K562 (cell line): ENCODE measurements at regions not wholly inside any gene's neighbourhood (a gene's known extent, or its start where the extent isn't known, plus 50 kb on each side); places are given as distances from the start of the nearest gene placed in this dataset.

ENCODE experiments used
- ATAC-seq: fragments of 200-7000 bp; cut with Tn5 transposase; 3 replicates; pipeline ENCODE4 v1.9.1; 2020; ENCODE audit warnings: moderate library complexity
- BruUV-seq: library from RNA; stranded (reverse); fragments of 400-500 nt; replicated peaks from 2 replicates; lab custom pipeline; 2021; lab: Mats Ljungman, UMichigan
- CTCF ChIA-PET: fragments of 300-600 bp; formaldehyde crosslinking; extraction: SDS; loops from one replicate; lab custom pipeline; 2021; ENCODE audit warnings: low intra/inter-chr PET ratio; lab: Yijun Ruan, JAX
- POLR2A ChIA-PET: fragments of 300-600, 350-650 bp; sonication (Branson Sonifier 250); formaldehyde crosslinking; extraction: SDS; loops from one replicate; lab custom pipeline; 2021; ENCODE audit warnings: antibody characterized with exemption, inconsistent platforms; lab: Yijun Ruan, JAX
- DNase-seq, 4 experiments: peaks; one replicate each; pipeline versions ENCODE4 v3.0.0 to v3.0.0-alpha.2; 2011 to 2018; ENCODE audit warnings: low spot score in 3 of 4, mixed read lengths in 3 of 4; ENCODE audit errors: extremely low read depth in 1 of 4
- FAIRE-seq: peaks from 2 replicates; lab custom pipeline; 2011; peaks lifted over from hg19 to GRCh38; lab: Jason Lieb, UNC
- H2AFZ ChIP-seq: 2 replicates; pipeline ENCODE4 v1.6.0; 2011; ENCODE audit warnings: low read depth, low read length, control low read depth, inconsistent platforms
- H3K27ac ChIP-seq: fragments of 200-600 bp; 3 replicates; pipeline ENCODE4 v1.8.0; 2011; ENCODE audit warnings: low read depth, mild to moderate bottlenecking, control low read depth, inconsistent platforms, low read length, moderate library complexity, mixed read lengths; ENCODE audit errors: extremely low read depth
- H3K27me3 ChIP-seq, 2 experiments: fragments of 300-600 bp in 1 of 2; 2 replicates in 1 of 2; 3 replicates in 1 of 2; pipeline versions ENCODE4 v1.6.0 to v1.8.0; 2011; ENCODE audit warnings: inconsistent platforms in 2 of 2, low read length in 2 of 2, mild to moderate bottlenecking in 1 of 2, mixed read lengths in 1 of 2, moderate library complexity in 1 of 2; ENCODE audit not compliant: control insufficient read depth in 2 of 2, insufficient read depth in 2 of 2
- H3K36me3 ChIP-seq: fragments of 300-600 bp; 3 replicates; pipeline ENCODE4 v1.8.0; 2011; ENCODE audit warnings: mild to moderate bottlenecking, low read length, inconsistent platforms; ENCODE audit not compliant: control insufficient read depth, insufficient read depth
- H3K4me1 ChIP-seq, 2 experiments: fragments of 200-600 bp in 1 of 2; replicated peaks in 1 of 2; 2 replicates in 1 of 2; 3 replicates in 1 of 2; pipeline versions ENCODE4 v1.5.1 to v1.8.0; 2011; ENCODE audit warnings: inconsistent platforms in 2 of 2, low read length in 2 of 2, mild to moderate bottlenecking in 1 of 2, mixed read lengths in 1 of 2, moderate library complexity in 1 of 2; ENCODE audit not compliant: control insufficient read depth in 2 of 2, insufficient read depth in 2 of 2
- H3K4me2 ChIP-seq: 2 replicates; pipeline ENCODE4 v1.6.1; 2011; ENCODE audit warnings: low read length, control low read depth, inconsistent platforms, mixed read lengths; ENCODE audit not compliant: insufficient read depth
- H3K4me3 ChIP-seq: fragments of 200-600 bp; sonication (generic), shearing (Covaris generic); 2 replicates; pipeline ENCODE4 v1.5.1; 2016; ENCODE audit warnings: control low read depth, inconsistent platforms
- H3K79me2 ChIP-seq: fragments of 200-600 bp; 3 replicates; pipeline ENCODE4 v1.8.0; 2011; ENCODE audit warnings: low read length, inconsistent platforms; ENCODE audit not compliant: control insufficient read depth, insufficient read depth
- H3K9ac ChIP-seq, 2 experiments: 2 replicates each; pipeline versions ENCODE4 v1.6.0 to v1.6.1; 2011; ENCODE audit warnings: low read depth in 2 of 2, low read length in 2 of 2, control low read depth in 1 of 2, inconsistent platforms in 1 of 2, mild to moderate bottlenecking in 1 of 2, mixed read lengths in 1 of 2; ENCODE audit not compliant: insufficient read depth in 1 of 2
- H3K9me1 ChIP-seq: one replicate; pipeline ENCODE4 v1.6.0; 2011; ENCODE audit warnings: inconsistent platforms, mild to moderate bottlenecking, low read length, moderate library complexity; ENCODE audit not compliant: control insufficient read depth, insufficient read depth
- H3K9me3 ChIP-seq: replicated peaks from 2 replicates; pipeline ENCODE4 v1.5.1; 2011; ENCODE audit warnings: low read depth, low read length, inconsistent platforms; ENCODE audit not compliant: control insufficient read depth, insufficient read depth
- H4K20me1 ChIP-seq: replicated peaks from 2 replicates; pipeline ENCODE4 v1.6.1; 2011; ENCODE audit warnings: low read length, inconsistent platforms, mixed read lengths; ENCODE audit not compliant: control insufficient read depth, insufficient read depth
- KDM1A ChIP-seq, 2 experiments: fragments of 450-650 bp; IDR thresholded peaks; 2 replicates each; pipeline ENCODE4 v1.6.1; 2016; ENCODE audit warnings: mild to moderate bottlenecking in 2 of 2
- KLF6 ChIP-seq: fragments of 250-450 bp; sonication (Bioruptor Pico); IDR thresholded peaks from 2 replicates; pipeline ENCODE4 v1.4.0; 2020; ENCODE audit warnings: mild to moderate bottlenecking, moderate library complexity, borderline replicate concordance
- MCM3 ChIP-seq: fragments of 450-650 bp; IDR thresholded peaks from 2 replicates; pipeline ENCODE4 v1.6.1; 2016
- RFX5 ChIP-seq: IDR thresholded peaks from 2 replicates; pipeline ENCODE4 v1.6.1; 2011; ENCODE audit warnings: low read depth, mild to moderate bottlenecking, improper control_type of control experiment, low read length
- U2AF1 ChIP-seq: fragments of 200-400 bp; formaldehyde crosslinking; optimal IDR thresholded peaks from 2 replicates; pipeline ENCODE3; 2017; ENCODE audit warnings: mild to moderate bottlenecking, low read depth, low read length, moderate library complexity
- WGBS: fragments of 100-300 bp; shearing (Covaris generic); methylation state at CpG from one replicate; pipeline ENCODE4 v1.1.6; 2016; ENCODE audit warnings: low coverage, mixed read lengths; ENCODE audit not compliant: insufficient coverage; ENCODE audit errors: missing lambda C conversion rate; 5-methylcytosine and 5-hydroxymethylcytosine counted together
- in situ Hi-C: fragments of 300-500 bp; cut with MboI; formaldehyde crosslinking; loops from 4 replicates; pipeline ENCODE4 v1.15.0; 2018; ENCODE audit warnings: inconsistent platforms, mixed read lengths
- intact Hi-C: fragments of 100-400 bp; cut with micrococcal nuclease; formaldehyde crosslinking; loops from 2 replicates; pipeline ENCODE4 v1.14.2; 2022
- TF ChIP-seq, protein P1 (sequence below): fragments of 450-650 bp; IDR thresholded peaks from one replicate; pipeline ENCODE4 v1.6.1; 2018; ENCODE audit warnings: mild to moderate bottlenecking, moderate library complexity; ENCODE audit not compliant: partially characterized antibody
- TF ChIP-seq, protein P2 (sequence below): fragments of 450-650 bp; IDR thresholded peaks from 2 replicates; pipeline ENCODE4 v1.6.1; 2016; ENCODE audit warnings: borderline replicate concordance

DNA sequence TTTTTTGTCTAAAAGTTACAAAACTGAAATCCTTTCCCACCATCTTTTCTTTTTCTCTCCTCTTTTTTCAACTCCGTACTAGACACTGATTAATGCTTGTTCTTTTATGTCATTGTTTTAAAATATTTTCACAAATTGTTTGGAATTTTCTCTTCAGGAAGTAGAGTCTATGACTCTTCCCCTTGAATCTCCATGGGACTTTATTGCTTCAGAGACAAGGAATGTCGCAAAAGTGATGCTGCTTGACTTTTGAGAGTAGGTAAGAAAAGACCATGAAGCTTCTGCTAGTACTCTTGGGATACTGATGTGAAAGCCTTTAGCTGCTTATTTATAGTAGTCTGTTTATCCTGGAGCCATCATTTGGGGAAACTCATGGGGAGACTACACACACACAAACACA, 260.1 kb upstream of the SLC10A2 start:
- in situ Hi-C loops (no loop called here), intact Hi-C loops (no loop called here)
- Histone ChIP-seq H2AFZ (no peak overlapping the region), H3K36me3 (no peaks in the 10 kb centered on the region), H3K4me3 (no peak overlapping the region), H3K9me1 (no peaks in the 10 kb centered on the region), H4K20me1 (no peaks in the 10 kb centered on the region), H3K9me3 (no peaks in the 10 kb centered on the region), H3K4me1 (no peaks in the 10 kb centered on the region), H3K9ac (no peak overlapping the region), H3K27ac (no peak overlapping the region), H3K4me2 (no peak overlapping the region), H3K27me3 (no peaks in the 10 kb centered on the region), H3K79me2 (no peaks in the 10 kb centered on the region)
- no peak for TF ChIP-seq U2AF1
- TF ChIP-seq KLF6 (CRISPR knock-in tag) = no peak
- TF ChIP-seq RFX5 = no peak
- no peak for TF ChIP-seq MCM3
- TF ChIP-seq, protein P1, sequence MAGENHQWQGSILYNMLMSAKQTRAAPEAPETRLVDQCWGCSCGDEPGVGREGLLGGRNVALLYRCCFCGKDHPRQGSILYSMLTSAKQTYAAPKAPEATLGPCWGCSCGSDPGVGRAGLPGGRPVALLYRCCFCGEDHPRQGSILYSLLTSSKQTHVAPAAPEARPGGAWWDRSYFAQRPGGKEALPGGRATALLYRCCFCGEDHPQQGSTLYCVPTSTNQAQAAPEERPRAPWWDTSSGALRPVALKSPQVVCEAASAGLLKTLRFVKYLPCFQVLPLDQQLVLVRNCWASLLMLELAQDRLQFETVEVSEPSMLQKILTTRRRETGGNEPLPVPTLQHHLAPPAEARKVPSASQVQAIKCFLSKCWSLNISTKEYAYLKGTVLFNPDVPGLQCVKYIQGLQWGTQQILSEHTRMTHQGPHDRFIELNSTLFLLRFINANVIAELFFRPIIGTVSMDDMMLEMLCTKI = no peak
- TF ChIP-seq, protein P2, sequence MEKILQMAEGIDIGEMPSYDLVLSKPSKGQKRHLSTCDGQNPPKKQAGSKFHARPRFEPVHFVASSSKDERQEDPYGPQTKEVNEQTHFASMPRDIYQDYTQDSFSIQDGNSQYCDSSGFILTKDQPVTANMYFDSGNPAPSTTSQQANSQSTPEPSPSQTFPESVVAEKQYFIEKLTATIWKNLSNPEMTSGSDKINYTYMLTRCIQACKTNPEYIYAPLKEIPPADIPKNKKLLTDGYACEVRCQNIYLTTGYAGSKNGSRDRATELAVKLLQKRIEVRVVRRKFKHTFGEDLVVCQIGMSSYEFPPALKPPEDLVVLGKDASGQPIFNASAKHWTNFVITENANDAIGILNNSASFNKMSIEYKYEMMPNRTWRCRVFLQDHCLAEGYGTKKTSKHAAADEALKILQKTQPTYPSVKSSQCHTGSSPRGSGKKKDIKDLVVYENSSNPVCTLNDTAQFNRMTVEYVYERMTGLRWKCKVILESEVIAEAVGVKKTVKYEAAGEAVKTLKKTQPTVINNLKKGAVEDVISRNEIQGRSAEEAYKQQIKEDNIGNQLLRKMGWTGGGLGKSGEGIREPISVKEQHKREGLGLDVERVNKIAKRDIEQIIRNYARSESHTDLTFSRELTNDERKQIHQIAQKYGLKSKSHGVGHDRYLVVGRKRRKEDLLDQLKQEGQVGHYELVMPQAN = no peak
- no peak for TF ChIP-seq KDM1A (IDR thresholded peaks at IDR 0.05)
- FAIRE-seq (no peak), DNase-seq (no peak), ATAC-seq (no peak)
- ChIA-PET POLR2A (no interaction called here), CTCF (no interaction called here)
- no TSS peak for BruUV-seq
- 0% methylated on average over 1 of the region's 2 CpGs for WGBS
